ENCODE measurements at regions not wholly inside any gene's neighbourhood (a gene's known extent, or its start where the extent isn't known, plus 50 kb on each side); places are given as distances from the start of the nearest gene placed in this dataset.
"Not testable (repeated sequence)": the region's sequence is repeated elsewhere in the genome, so short reads cannot be mapped to it uniquely, and the experiment has no call there.

GRCh38 chr6:79808921-79809320, 138.4 kb downstream of the ELOVL4 start:
- DNase-seq: no peak

GRCh38 chr6:79806661-79807060, 140.7 kb downstream of the ELOVL4 start:
- DNase-seq: not testable (repeated sequence)

GRCh38 chr6:79804732-79805131, 142.6 kb downstream of the ELOVL4 start:
- no peak for DNase-seq

- DNase-seq: no peak
Observed at GRCh38 chr6:79803917-79804316, 143.4 kb downstream of the ELOVL4 start.

GRCh38 chr6:79802657-79803300, 144.6 kb downstream of the ELOVL4 start:
- no peak for DNase-seq

- no peak for DNase-seq
Observed at GRCh38 chr6:79801362-79801761, 146.0 kb downstream of the ELOVL4 start.

- no peak for DNase-seq
Observed at GRCh38 chr6:79798841-79799240, 148.5 kb downstream of the ELOVL4 start.

- DNase-seq: no peak
Observed at GRCh38 chr6:79797912-79798311, 149.4 kb downstream of the ELOVL4 start.

- DNase-seq: no peak
Observed at GRCh38 chr6:79797163-79797764, 150.1 kb downstream of the ELOVL4 start.

GRCh38 chr6:79796197-79796596, 151.2 kb downstream of the ELOVL4 start:
- no peak for DNase-seq

GRCh38 chr6:79789896-79790295, 157.5 kb downstream of the ELOVL4 start:
- no peak for DNase-seq

- no peak for DNase-seq
Observed at GRCh38 chr6:79788756-79789155, 157.6 kb downstream of the SH3BGRL2 start.

- DNase-seq: no peak
Observed at GRCh38 chr6:79787626-79788025, 156.5 kb downstream of the SH3BGRL2 start.

- DNase-seq: no peak
Observed at GRCh38 chr6:79784395-79784753, 153.2 kb downstream of the SH3BGRL2 start.

GRCh38 chr6:79783670-79784394, 152.7 kb downstream of the SH3BGRL2 start:
- no peak for DNase-seq

GRCh38 chr6:79782792-79783580, 151.9 kb downstream of the SH3BGRL2 start:
- DNase-seq: no peak

GRCh38 chr6:79781916-79782315, 150.8 kb downstream of the SH3BGRL2 start:
- DNase-seq: no peak

- DNase-seq: no peak
Observed at GRCh38 chr6:79780881-79781280, 149.8 kb downstream of the SH3BGRL2 start.

- DNase-seq: no peak
Observed at GRCh38 chr6:79778816-79779215, 147.7 kb downstream of the SH3BGRL2 start.

GRCh38 chr6:79777713-79778579, 146.8 kb downstream of the SH3BGRL2 start:
- peak; percentile 52 for DNase-seq

- DNase-seq: no peak
Observed at GRCh38 chr6:79776076-79776475, 144.9 kb downstream of the SH3BGRL2 start.

GRCh38 chr6:79775222-79775621, 144.1 kb downstream of the SH3BGRL2 start:
- no peak for DNase-seq

- DNase-seq: no peak
Observed at GRCh38 chr6:79764747-79765146, 133.6 kb downstream of the SH3BGRL2 start.

Data from NCI-H526 treated with DMSO at 0.1 percent for 48 hours (cell line).